SK-N-SH (cell line): ENCODE measurements at regions not wholly inside any gene's neighbourhood (a gene's known extent, or its start where the extent isn't known, plus 50 kb on each side); places are given as distances from the start of the nearest gene placed in this dataset.

Source experiments
- CTCF ChIA-PET: fragments of 300-600, 350-600 bp; formaldehyde crosslinking; extraction: SDS; loops from one replicate; lab custom pipeline; 2021; lab: Yijun Ruan, JAX
- POLR2A ChIA-PET: fragments of 350-600 bp; sonication (Branson Sonifier 250); formaldehyde crosslinking; extraction: SDS; loops from one replicate; lab custom pipeline; 2020; ENCODE audit warnings: antibody characterized with exemption, inconsistent platforms; lab: Yijun Ruan, JAX
- DNase-seq: peaks from one replicate; pipeline ENCODE4 v3.0.0; 2012
- H2AFZ ChIP-seq: fragments of 200-600 bp; sonication (generic); 2 replicates; pipeline ENCODE4 v1.8.1; 2016; ENCODE audit warnings: antibody characterized with exemption, mild to moderate bottlenecking, low read depth
- H3F3A ChIP-seq: fragments of 200-600 bp; sonication (generic); replicated peaks from 2 replicates; pipeline ENCODE3; 2016; ENCODE audit warnings: antibody characterized with exemption, mild to moderate bottlenecking; ENCODE audit not compliant: insufficient read depth
- H3K27ac ChIP-seq, 2 experiments: fragments of 200-500 bp in 1 of 2; fragments of 200-600 bp in 1 of 2; sonication (Bioruptor generic) in 1 of 2; sonication (generic), shearing (Covaris generic) in 1 of 2; 2 replicates each; pipeline versions ENCODE4 v1.5.1 to v1.6.1; 2014 to 2016; ENCODE audit warnings: low read depth in 2 of 2, inconsistent platforms in 1 of 2, low read length in 1 of 2, mild to moderate bottlenecking in 1 of 2, mixed read lengths in 1 of 2
- H3K27me3 ChIP-seq: fragments of 200-600 bp; sonication (generic), shearing (Covaris generic); 2 replicates; pipeline ENCODE4 v1.6.1; 2016; ENCODE audit warnings: mixed run types; ENCODE audit not compliant: insufficient read depth
- H3K36me3 ChIP-seq, 2 experiments: fragments of 200-500 bp in 1 of 2; fragments of 200-600 bp in 1 of 2; sonication (Bioruptor generic) in 1 of 2; sonication (generic) in 1 of 2; replicated peaks in 1 of 2; 2 replicates each; pipeline versions ENCODE3 to v1.5.1; 2014 to 2016; ENCODE audit warnings: low read length in 1 of 2, mild to moderate bottlenecking in 1 of 2; ENCODE audit not compliant: insufficient read depth in 2 of 2, control insufficient read depth in 1 of 2
- H3K4me1 ChIP-seq, 2 experiments: fragments of 200-500 bp in 1 of 2; fragments of 200-600 bp in 1 of 2; sonication (Bioruptor generic) in 1 of 2; sonication (generic), shearing (Covaris generic) in 1 of 2; 2 replicates each; pipeline versions ENCODE4 v1.5.1 to v1.6.1; 2014 to 2016; ENCODE audit warnings: low read depth in 1 of 2, low read length in 1 of 2, mixed run types in 1 of 2; ENCODE audit not compliant: insufficient read depth in 2 of 2, control insufficient read depth in 1 of 2
- H3K4me2 ChIP-seq: fragments of 200-600 bp; sonication (generic), shearing (Covaris generic); 2 replicates; pipeline ENCODE4 v1.6.1; 2017; ENCODE audit warnings: mixed run types
- H3K4me3 ChIP-seq, 2 experiments: fragments of 200-500 bp in 1 of 2; fragments of 200-600 bp in 1 of 2; sonication (Bioruptor generic) in 1 of 2; sonication (generic), shearing (Covaris generic) in 1 of 2; 2 replicates each; pipeline versions ENCODE4 v1.5.1 to v1.8.1; 2014 to 2016; ENCODE audit warnings: low read depth in 2 of 2, inconsistent platforms in 1 of 2, low read length in 1 of 2, mild to moderate bottlenecking in 1 of 2, mixed read lengths in 1 of 2, moderate library complexity in 1 of 2
- H3K79me2 ChIP-seq: fragments of 200-600 bp; sonication (generic); 2 replicates; pipeline ENCODE4 v1.8.1; 2017; ENCODE audit warnings: mild to moderate bottlenecking; ENCODE audit not compliant: insufficient read depth
- H3K9ac ChIP-seq: fragments of 200-600 bp; sonication (generic); 2 replicates; pipeline ENCODE4 v1.6.1; 2017; ENCODE audit warnings: mixed run types
- H3K9me2 ChIP-seq: fragments of 200-600 bp; sonication (generic); 2 replicates; pipeline ENCODE4 v1.6.1; 2017; ENCODE audit warnings: mixed run types
- H3K9me3 ChIP-seq: fragments of 200-600 bp; sonication (generic); 2 replicates; pipeline ENCODE4 v1.6.1; 2017; ENCODE audit warnings: mixed run types, mild to moderate bottlenecking, moderate library complexity
- H4K20me1 ChIP-seq: fragments of 200-600 bp; sonication (generic); 2 replicates; pipeline ENCODE4 v1.6.1; 2017; ENCODE audit warnings: mild to moderate bottlenecking, mixed run types; ENCODE audit not compliant: insufficient read depth
- ELF1 ChIP-seq: IDR thresholded peaks from 2 replicates; pipeline ENCODE4 v1.4.0; 2012
- EP300 ChIP-seq, 2 experiments: IDR thresholded peaks; 2 replicates each; pipeline versions ENCODE4 v1.4.0 to v1.6.1; 2012; ENCODE audit warnings: borderline replicate concordance in 1 of 2, low read depth in 1 of 2, low read length in 1 of 2
- EZH2phosphoT487 ChIP-seq: fragments of 200-600 bp; sonication (generic); IDR thresholded peaks from 2 replicates; pipeline ENCODE4 v1.6.1; 2017; ENCODE audit warnings: low read depth, mixed run types, mild to moderate bottlenecking, antibody characterized with exemption, moderate library complexity, borderline replicate concordance
- FOSL2 ChIP-seq: IDR thresholded peaks from 2 replicates; pipeline ENCODE4 v1.4.0; 2012; ENCODE audit warnings: low read depth, mild to moderate bottlenecking, moderate library complexity, borderline replicate concordance
- GATA2 ChIP-seq: sonication (generic); formaldehyde crosslinking; IDR thresholded peaks from 2 replicates; pipeline ENCODE4 v1.5.0; 2020; ENCODE audit warnings: mild to moderate bottlenecking, missing genetic modification reagents
- JUND ChIP-seq: IDR thresholded peaks from 2 replicates; pipeline ENCODE4 v1.4.0; 2012
- MEF2A ChIP-seq: IDR thresholded peaks from 2 replicates; pipeline ENCODE4 v1.4.0; 2012; ENCODE audit warnings: low read depth, borderline replicate concordance
- NFIC ChIP-seq: IDR thresholded peaks from 2 replicates; pipeline ENCODE4 v1.4.0; 2012; ENCODE audit warnings: borderline replicate concordance
- PBX3 ChIP-seq: IDR thresholded peaks from 2 replicates; pipeline ENCODE4; 2012
- POLR2AphosphoS5 ChIP-seq: IDR thresholded peaks from 2 replicates; pipeline ENCODE4 v1.6.1; 2012; ENCODE audit warnings: low read depth, low read length
- RCOR1 ChIP-seq: fragments of 150-350 bp; IDR thresholded peaks from 2 replicates; pipeline ENCODE4 v1.6.1; 2017; ENCODE audit warnings: antibody characterized with exemption, low read length
- REST ChIP-seq: IDR thresholded peaks from 2 replicates; pipeline ENCODE4 v1.6.1; 2012; ENCODE audit warnings: mild to moderate bottlenecking, low read depth, low read length, moderate library complexity
- RFX5 ChIP-seq: IDR thresholded peaks from 2 replicates; pipeline ENCODE4 v1.6.1; 2012; ENCODE audit warnings: mild to moderate bottlenecking, improper control_type of control experiment, low read length
- RXRA ChIP-seq: IDR thresholded peaks from 2 replicates; pipeline ENCODE4 v1.4.0; 2012; ENCODE audit warnings: low read depth, mild to moderate bottlenecking, borderline replicate concordance
- SIN3A ChIP-seq: IDR thresholded peaks from 2 replicates; pipeline ENCODE4 v1.6.1; 2012; ENCODE audit warnings: low read depth, mild to moderate bottlenecking, low read length, moderate library complexity, borderline replicate concordance
- SMC3 ChIP-seq: IDR thresholded peaks from 2 replicates; pipeline ENCODE4 v1.6.1; 2012; ENCODE audit warnings: low read depth, low read length, improper control_type of control experiment
- TAF1 ChIP-seq: IDR thresholded peaks from 2 replicates; pipeline ENCODE4 v1.6.1; 2012; ENCODE audit warnings: low read depth, mild to moderate bottlenecking, low read length, moderate library complexity, borderline replicate concordance
- TCF12 ChIP-seq: IDR thresholded peaks from 2 replicates; pipeline ENCODE4 v1.4.0; 2012
- TEAD4 ChIP-seq: IDR thresholded peaks from 2 replicates; pipeline ENCODE4 v1.4.0; 2012; ENCODE audit warnings: mild to moderate bottlenecking, borderline replicate concordance; ENCODE audit not compliant: insufficient read depth
- WGBS: methylation state at CpG from one replicate; pipeline ENCODE4 v1.1.6; 2017; ENCODE audit warnings: low lambda C conversion rate; 5-methylcytosine and 5-hydroxymethylcytosine counted together
- TF ChIP-seq, protein P1 (sequence below): fragments of 200-600 bp; sonication (generic); IDR thresholded peaks from 2 replicates; pipeline ENCODE4 v1.6.1; 2017; ENCODE audit warnings: antibody characterized with exemption, mild to moderate bottlenecking, moderate library complexity
- TF ChIP-seq, protein P2 (sequence below): IDR thresholded peaks from 2 replicates; pipeline ENCODE4 v1.4.0; 2012; ENCODE audit warnings: low read depth, borderline replicate concordance
- TF ChIP-seq, protein P3 (sequence below): IDR thresholded peaks from 2 replicates; pipeline ENCODE4 v1.4.0; 2012; ENCODE audit warnings: low read depth, borderline replicate concordance

- TF ChIP-seq, protein P1, sequence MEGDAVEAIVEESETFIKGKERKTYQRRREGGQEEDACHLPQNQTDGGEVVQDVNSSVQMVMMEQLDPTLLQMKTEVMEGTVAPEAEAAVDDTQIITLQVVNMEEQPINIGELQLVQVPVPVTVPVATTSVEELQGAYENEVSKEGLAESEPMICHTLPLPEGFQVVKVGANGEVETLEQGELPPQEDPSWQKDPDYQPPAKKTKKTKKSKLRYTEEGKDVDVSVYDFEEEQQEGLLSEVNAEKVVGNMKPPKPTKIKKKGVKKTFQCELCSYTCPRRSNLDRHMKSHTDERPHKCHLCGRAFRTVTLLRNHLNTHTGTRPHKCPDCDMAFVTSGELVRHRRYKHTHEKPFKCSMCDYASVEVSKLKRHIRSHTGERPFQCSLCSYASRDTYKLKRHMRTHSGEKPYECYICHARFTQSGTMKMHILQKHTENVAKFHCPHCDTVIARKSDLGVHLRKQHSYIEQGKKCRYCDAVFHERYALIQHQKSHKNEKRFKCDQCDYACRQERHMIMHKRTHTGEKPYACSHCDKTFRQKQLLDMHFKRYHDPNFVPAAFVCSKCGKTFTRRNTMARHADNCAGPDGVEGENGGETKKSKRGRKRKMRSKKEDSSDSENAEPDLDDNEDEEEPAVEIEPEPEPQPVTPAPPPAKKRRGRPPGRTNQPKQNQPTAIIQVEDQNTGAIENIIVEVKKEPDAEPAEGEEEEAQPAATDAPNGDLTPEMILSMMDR = no peak
- TF ChIP-seq, protein P2, sequence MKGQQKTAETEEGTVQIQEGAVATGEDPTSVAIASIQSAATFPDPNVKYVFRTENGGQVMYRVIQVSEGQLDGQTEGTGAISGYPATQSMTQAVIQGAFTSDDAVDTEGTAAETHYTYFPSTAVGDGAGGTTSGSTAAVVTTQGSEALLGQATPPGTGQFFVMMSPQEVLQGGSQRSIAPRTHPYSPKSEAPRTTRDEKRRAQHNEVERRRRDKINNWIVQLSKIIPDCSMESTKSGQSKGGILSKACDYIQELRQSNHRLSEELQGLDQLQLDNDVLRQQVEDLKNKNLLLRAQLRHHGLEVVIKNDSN = no peak
- no peak for TF ChIP-seq TCF12
- TF ChIP-seq MEF2A = no peak
- TF ChIP-seq RFX5 = no peak
- TF ChIP-seq JUND = no peak
- no peak for TF ChIP-seq RXRA
- TF ChIP-seq TAF1 = no peak
- no peak for TF ChIP-seq EP300 (IDR thresholded peaks at IDR 0.05; ENCODE audit: borderline replicate concordance in 1 of 2, low read depth in 1 of 2, low read length in 1 of 2)
- no peak for TF ChIP-seq SMC3
These were observed 64.4 kb upstream of the COL21A1 start (continued) for GRCh38 chr6:56311533-56312448.

DNA sequence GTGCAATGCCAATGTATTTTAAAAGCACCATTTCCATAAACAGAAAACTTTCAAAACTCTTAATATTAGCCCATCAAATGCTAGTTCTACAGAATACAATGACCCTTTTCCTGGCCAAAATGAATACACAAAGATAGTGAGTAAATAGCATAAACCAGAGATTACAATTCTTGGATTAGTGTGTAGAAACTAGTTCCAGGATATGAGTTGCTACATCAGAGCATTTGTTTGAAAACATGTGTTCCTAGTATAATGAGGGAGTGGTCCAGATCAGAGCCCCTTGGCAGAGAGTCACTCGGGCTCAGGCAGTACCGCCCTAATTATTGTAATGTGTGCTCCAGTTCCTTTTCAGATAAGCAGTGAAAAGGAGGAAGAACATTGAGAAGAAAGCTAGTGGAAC, 63.7 kb upstream of the COL21A1 start:
- Histone ChIP-seq H3K79me2 (no peaks in the 10 kb centered on the region), H3K4me2 (no peak overlapping the region), H3K9me3 (no peaks in the 10 kb centered on the region), H2AFZ (no peak overlapping the region), H3F3A (no peaks in the 10 kb centered on the region), H3K4me1 (no peaks in the 10 kb centered on the region), H3K36me3 (no peaks in the 10 kb centered on the region), H4K20me1 (no peaks in the 10 kb centered on the region), H3K9me2 (no peaks in the 10 kb centered on the region), H3K4me3 (no peak overlapping the region), H3K27ac (no peak overlapping the region), H3K27me3 (no peaks in the 10 kb centered on the region), H3K9ac (no peak overlapping the region)
- POLR2A ChIA-PET = no interaction called here
- DNase-seq = no peak
- CTCF ChIA-PET = interaction anchor here (0.7 to 6.6 kb wide), 3 partner anchors 219 to 477 kb away, joined by 3 to 53 read pairs (median 3); no protein-coding TSS in a partner anchor
- WGBS = 73% methylated on average over 2 of the region's 2 CpGs
- TF ChIP-seq NFIC = no peak
- no peak for TF ChIP-seq RCOR1
- no peak for TF ChIP-seq EP300 (IDR thresholded peaks at IDR 0.05; ENCODE audit: borderline replicate concordance in 1 of 2, low read depth in 1 of 2, low read length in 1 of 2)
- TF ChIP-seq, protein P3, sequence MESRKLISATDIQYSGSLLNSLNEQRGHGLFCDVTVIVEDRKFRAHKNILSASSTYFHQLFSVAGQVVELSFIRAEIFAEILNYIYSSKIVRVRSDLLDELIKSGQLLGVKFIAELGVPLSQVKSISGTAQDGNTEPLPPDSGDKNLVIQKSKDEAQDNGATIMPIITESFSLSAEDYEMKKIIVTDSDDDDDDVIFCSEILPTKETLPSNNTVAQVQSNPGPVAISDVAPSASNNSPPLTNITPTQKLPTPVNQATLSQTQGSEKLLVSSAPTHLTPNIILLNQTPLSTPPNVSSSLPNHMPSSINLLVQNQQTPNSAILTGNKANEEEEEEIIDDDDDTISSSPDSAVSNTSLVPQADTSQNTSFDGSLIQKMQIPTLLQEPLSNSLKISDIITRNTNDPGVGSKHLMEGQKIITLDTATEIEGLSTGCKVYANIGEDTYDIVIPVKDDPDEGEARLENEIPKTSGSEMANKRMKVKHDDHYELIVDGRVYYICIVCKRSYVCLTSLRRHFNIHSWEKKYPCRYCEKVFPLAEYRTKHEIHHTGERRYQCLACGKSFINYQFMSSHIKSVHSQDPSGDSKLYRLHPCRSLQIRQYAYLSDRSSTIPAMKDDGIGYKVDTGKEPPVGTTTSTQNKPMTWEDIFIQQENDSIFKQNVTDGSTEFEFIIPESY = no peak
- TF ChIP-seq REST = no peak
- no peak for TF ChIP-seq TEAD4
- no peak for TF ChIP-seq POLR2AphosphoS5
- no peak for TF ChIP-seq ELF1
- TF ChIP-seq FOSL2 = no peak
- no peak for TF ChIP-seq GATA2
- TF ChIP-seq PBX3 = no peak
- no peak for TF ChIP-seq SIN3A
- TF ChIP-seq EZH2phosphoT487 = no peak
